B cell (primary cell): ENCODE measurements at regions not wholly inside any gene's neighbourhood (a gene's known extent, or its start where the extent isn't known, plus 50 kb on each side); places are given as distances from the start of the nearest gene placed in this dataset.

ENCODE experiments used
- CTCF ChIP-seq: fragments of 200-600 bp; IDR thresholded peaks from one replicate; pipeline ENCODE4 v1.8.0; 2022; ENCODE audit warnings: antibody characterized with exemption, mild to moderate bottlenecking
- EZH2 ChIP-seq: IDR thresholded peaks from 2 replicates; pipeline ENCODE4 v1.6.1; 2012; ENCODE audit warnings: borderline replicate concordance, low read depth, mild to moderate bottlenecking, moderate library complexity, low read length; ENCODE audit not compliant: insufficient read depth, poor library complexity, severe bottlenecking

- TF ChIP-seq CTCF, result no peak
- TF ChIP-seq EZH2, result no peak
These were observed 267.8 kb upstream of the MYO3A start for GRCh38 chr10:25666276-25666675.
